ENCODE measurements at regions not wholly inside any gene's neighbourhood (a gene's known extent, or its start where the extent isn't known, plus 50 kb on each side); places are given as distances from the start of the nearest gene placed in this dataset.
"Not testable (repeated sequence)": the region's sequence is repeated elsewhere in the genome, so short reads cannot be mapped to it uniquely, and the experiment has no call there.

GRCh38 chr6:169090514-169091127 lies 163.0 kb downstream of the THBS2 start:
- H3K4me1 Mint-ChIP-seq; DNase-seq; POLR2A ChIA-PET; H3K27ac Mint-ChIP-seq; CTCF ChIA-PET; H3K36me3 Mint-ChIP-seq (ENCODE audit: low read depth); H3K27me3 Mint-ChIP-seq; H3K4me3 Mint-ChIP-seq: not testable (repeated sequence)
- H3K9me3 Mint-ChIP-seq = peaks cover 27% of the 10 kb centered on the region

GRCh38 chr6:169088762-169089161 lies 164.9 kb downstream of the THBS2 start:
- H3K4me3 Mint-ChIP-seq = no peak overlapping the region
- no peaks in the 10 kb centered on the region for H3K4me1 Mint-ChIP-seq
- POLR2A ChIA-PET = no interaction called here
- peaks cover 32% of the 10 kb centered on the region for H3K9me3 Mint-ChIP-seq
- no peaks in the 10 kb centered on the region for H3K36me3 Mint-ChIP-seq (ENCODE audit: low read depth)
- no peak for DNase-seq
- H3K27me3 Mint-ChIP-seq = no peaks in the 10 kb centered on the region
- CTCF ChIA-PET = no interaction called here
- no peak overlapping the region for H3K27ac Mint-ChIP-seq

- H3K4me3 Mint-ChIP-seq = no peak overlapping the region
- no peak for DNase-seq
- no peaks in the 10 kb centered on the region for H3K4me1 Mint-ChIP-seq
- H3K36me3 Mint-ChIP-seq (ENCODE audit: low read depth) = no peaks in the 10 kb centered on the region
- H3K27ac Mint-ChIP-seq = no peak overlapping the region
- no peaks in the 10 kb centered on the region for H3K27me3 Mint-ChIP-seq
- ChIA-PET CTCF (no interaction called here), POLR2A (no interaction called here)
- peaks cover 28% of the 10 kb centered on the region for H3K9me3 Mint-ChIP-seq
These were observed 166.1 kb downstream of the THBS2 start for GRCh38 chr6:169087443-169088041.

GRCh38 chr6:169086616-169087015 lies 167.0 kb downstream of the THBS2 start:
- POLR2A ChIA-PET; H3K27me3 Mint-ChIP-seq; H3K27ac Mint-ChIP-seq; H3K36me3 Mint-ChIP-seq (ENCODE audit: low read depth); DNase-seq; CTCF ChIA-PET; H3K4me1 Mint-ChIP-seq; H3K4me3 Mint-ChIP-seq: not testable (repeated sequence)
- peaks cover 25% of the 10 kb centered on the region for H3K9me3 Mint-ChIP-seq

GRCh38 chr6:169086020-169086419 lies 167.6 kb downstream of the THBS2 start:
- no peak for DNase-seq
- H3K4me3 Mint-ChIP-seq = no peak overlapping the region
- POLR2A ChIA-PET = no interaction called here
- no peaks in the 10 kb centered on the region for H3K27me3 Mint-ChIP-seq
- CTCF ChIA-PET = no interaction called here
- peaks cover 23% of the 10 kb centered on the region for H3K9me3 Mint-ChIP-seq
- no peaks in the 10 kb centered on the region for H3K36me3 Mint-ChIP-seq (ENCODE audit: low read depth)
- H3K27ac Mint-ChIP-seq = no peak overlapping the region
- no peaks in the 10 kb centered on the region for H3K4me1 Mint-ChIP-seq

GRCh38 chr6:169085466-169085865 lies 168.2 kb downstream of the THBS2 start:
- H3K36me3 Mint-ChIP-seq (ENCODE audit: low read depth) = no peaks in the 10 kb centered on the region
- ChIA-PET POLR2A (no interaction called here), CTCF (no interaction called here)
- H3K27me3 Mint-ChIP-seq = no peaks in the 10 kb centered on the region
- no peaks in the 10 kb centered on the region for H3K4me1 Mint-ChIP-seq
- no peak overlapping the region for H3K4me3 Mint-ChIP-seq
- H3K27ac Mint-ChIP-seq = no peak overlapping the region
- H3K9me3 Mint-ChIP-seq = peaks cover 17% of the 10 kb centered on the region
- no peak for DNase-seq

GRCh38 chr6:169084557-169084956 lies 169.1 kb downstream of the THBS2 start:
- H3K4me3 Mint-ChIP-seq; H3K36me3 Mint-ChIP-seq (ENCODE audit: low read depth); POLR2A ChIA-PET; H3K9me3 Mint-ChIP-seq; H3K4me1 Mint-ChIP-seq; DNase-seq; CTCF ChIA-PET; H3K27ac Mint-ChIP-seq; H3K27me3 Mint-ChIP-seq: not testable (repeated sequence)

GRCh38 chr6:169084067-169084466 lies 169.6 kb downstream of the THBS2 start:
- Mint-ChIP-seq H3K36me3 (ENCODE audit: low read depth) (no peaks in the 10 kb centered on the region), H3K9me3 (peaks cover 9% of the 10 kb centered on the region), H3K27ac (no peak overlapping the region), H3K27me3 (no peaks in the 10 kb centered on the region), H3K4me1 (no peaks in the 10 kb centered on the region), H3K4me3 (no peak overlapping the region)
- CTCF ChIA-PET = no interaction called here
- POLR2A ChIA-PET = no interaction called here
- DNase-seq = no peak

- ChIA-PET POLR2A (no interaction called here), CTCF (no interaction called here)
- Mint-ChIP-seq H3K4me3 (no peak overlapping the region), H3K27me3 (no peaks in the 10 kb centered on the region), H3K4me1 (no peaks in the 10 kb centered on the region), H3K36me3 (ENCODE audit: low read depth) (no peaks in the 10 kb centered on the region), H3K27ac (no peak overlapping the region), H3K9me3 (peaks cover 6% of the 10 kb centered on the region)
- DNase-seq = no peak
These were observed 170.2 kb downstream of the THBS2 start for GRCh38 chr6:169083508-169083874.

- no peak overlapping the region for H3K4me3 Mint-ChIP-seq
- ChIA-PET POLR2A (no interaction called here), CTCF (no interaction called here)
- no peaks in the 10 kb centered on the region for H3K36me3 Mint-ChIP-seq (ENCODE audit: low read depth)
- no peak for DNase-seq
- H3K27me3 Mint-ChIP-seq = no peaks in the 10 kb centered on the region
- no peak overlapping the region for H3K27ac Mint-ChIP-seq
- H3K9me3 Mint-ChIP-seq = peaks cover 5% of the 10 kb centered on the region
- H3K4me1 Mint-ChIP-seq = no peaks in the 10 kb centered on the region
These were observed 170.7 kb downstream of the THBS2 start for GRCh38 chr6:169082817-169083507.

GRCh38 chr6:169082093-169082492 lies 171.6 kb downstream of the THBS2 start:
- CTCF ChIA-PET = no interaction called here
- H3K27ac Mint-ChIP-seq = no peak overlapping the region
- H3K36me3 Mint-ChIP-seq (ENCODE audit: low read depth) = no peaks in the 10 kb centered on the region
- peaks cover 5% of the 10 kb centered on the region for H3K9me3 Mint-ChIP-seq
- H3K4me1 Mint-ChIP-seq = no peaks in the 10 kb centered on the region
- H3K4me3 Mint-ChIP-seq = no peak overlapping the region
- H3K27me3 Mint-ChIP-seq = no peaks in the 10 kb centered on the region
- POLR2A ChIA-PET = no interaction called here
- DNase-seq = no peak

GRCh38 chr6:169081248-169081647 lies 172.4 kb downstream of the THBS2 start:
- no peaks in the 10 kb centered on the region for H3K27me3 Mint-ChIP-seq
- no peak for DNase-seq
- peaks cover 5% of the 10 kb centered on the region for H3K9me3 Mint-ChIP-seq
- no peak overlapping the region for H3K4me3 Mint-ChIP-seq
- ChIA-PET POLR2A (no interaction called here), CTCF (no interaction called here)
- H3K4me1 Mint-ChIP-seq = no peaks in the 10 kb centered on the region
- H3K27ac Mint-ChIP-seq = no peak overlapping the region
- no peaks in the 10 kb centered on the region for H3K36me3 Mint-ChIP-seq (ENCODE audit: low read depth)

GRCh38 chr6:169079650-169080049 lies 174.0 kb downstream of the THBS2 start:
- ChIA-PET POLR2A (no interaction called here), CTCF (no interaction called here)
- Mint-ChIP-seq H3K4me3 (no peak overlapping the region), H3K9me3 (no peaks in the 10 kb centered on the region), H3K27ac (no peak overlapping the region), H3K4me1 (no peaks in the 10 kb centered on the region), H3K27me3 (no peaks in the 10 kb centered on the region), H3K36me3 (ENCODE audit: low read depth) (no peaks in the 10 kb centered on the region)
- no peak for DNase-seq

- CTCF ChIA-PET = no interaction called here
- Mint-ChIP-seq H3K4me3 (no peak overlapping the region), H3K9me3 (no peaks in the 10 kb centered on the region), H3K36me3 (ENCODE audit: low read depth) (no peaks in the 10 kb centered on the region), H3K4me1 (no peaks in the 10 kb centered on the region), H3K27ac (no peak overlapping the region), H3K27me3 (no peaks in the 10 kb centered on the region)
- no peak for DNase-seq
- POLR2A ChIA-PET = no interaction called here
These were observed 175.1 kb downstream of the THBS2 start for GRCh38 chr6:169078399-169079145.
